H9 (cell line): ENCODE measurements at regions not wholly inside any gene's neighbourhood (a gene's known extent, or its start where the extent isn't known, plus 50 kb on each side); places are given as distances from the start of the nearest gene placed in this dataset.

ENCODE experiments used
- DNase-seq: peaks from one replicate; pipeline ENCODE4 v3.0.0-alpha.2; 2017
- H2AFZ ChIP-seq: one replicate; pipeline ENCODE4 v1.6.1; 2013; ENCODE audit warnings: mild to moderate bottlenecking, low read length, control low read depth, moderate library complexity
- H2AK5ac ChIP-seq: 2 replicates; pipeline ENCODE4 v1.6.1; 2013; ENCODE audit warnings: low read length, control low read depth, mixed read lengths; ENCODE audit not compliant: insufficient read length
- H2BK120ac ChIP-seq: one replicate; pipeline ENCODE4 v1.6.1; 2013; ENCODE audit warnings: low read depth, mild to moderate bottlenecking, low read length, control low read depth, inconsistent platforms; ENCODE audit not compliant: poor library complexity, severe bottlenecking
- H2BK12ac ChIP-seq: 2 replicates; pipeline ENCODE4 v1.6.1; 2013; ENCODE audit warnings: low read length, control low read depth, mixed read lengths, low read depth; ENCODE audit not compliant: insufficient read length
- H2BK15ac ChIP-seq: 2 replicates; pipeline ENCODE4 v1.6.1; 2013; ENCODE audit warnings: low read depth, low read length, control low read depth
- H2BK20ac ChIP-seq: one replicate; pipeline ENCODE4 v1.6.1; 2013; ENCODE audit warnings: low read depth, mild to moderate bottlenecking, low read length, control low read depth, inconsistent platforms; ENCODE audit not compliant: poor library complexity, severe bottlenecking
- H2BK5ac ChIP-seq: 2 replicates; pipeline ENCODE4 v1.6.1; 2013; ENCODE audit warnings: low read length, control low read depth, mixed read lengths; ENCODE audit not compliant: insufficient read length
- H3K14ac ChIP-seq: 2 replicates; pipeline ENCODE4 v1.6.1; 2013; ENCODE audit warnings: low read length, control low read depth; ENCODE audit not compliant: insufficient read depth
- H3K18ac ChIP-seq: 2 replicates; pipeline ENCODE4 v1.6.1; 2013; ENCODE audit warnings: low read depth, mild to moderate bottlenecking, mixed read lengths, low read length, control low read depth; ENCODE audit not compliant: insufficient read length
- H3K23ac ChIP-seq: 2 replicates; pipeline ENCODE4 v1.6.1; 2013; ENCODE audit warnings: low read length, control low read depth, mixed read lengths, low read depth; ENCODE audit not compliant: insufficient read length
- H3K23me2 ChIP-seq: 2 replicates; pipeline ENCODE4 v1.6.1; 2013; ENCODE audit warnings: low read depth, mild to moderate bottlenecking, mixed read lengths, low read length, control low read depth; ENCODE audit not compliant: insufficient read length, poor library complexity, severe bottlenecking
- H3K27ac ChIP-seq: 2 replicates; pipeline ENCODE4 v1.5.1; 2013; ENCODE audit warnings: low read length, control low read depth, mixed read lengths, low read depth; ENCODE audit not compliant: insufficient read length
- H3K27me3 ChIP-seq: 2 replicates; pipeline ENCODE4 v1.6.1; 2013; ENCODE audit warnings: low read length, control low read depth, inconsistent platforms; ENCODE audit not compliant: insufficient read depth
- H3K4ac ChIP-seq: 2 replicates; pipeline ENCODE4 v1.6.1; 2013; ENCODE audit warnings: low read depth, mild to moderate bottlenecking, control low read depth, inconsistent platforms, low read length, moderate library complexity
- H3K4me1 ChIP-seq: 2 replicates; pipeline ENCODE4 v1.6.1; 2013; ENCODE audit warnings: low read length, control low read depth, inconsistent platforms; ENCODE audit not compliant: insufficient read depth
- H3K4me2 ChIP-seq: 2 replicates; pipeline ENCODE4 v1.6.1; 2013; ENCODE audit warnings: low read length, control low read depth, mixed read lengths; ENCODE audit not compliant: insufficient read length, insufficient read depth
- H3K56ac ChIP-seq: 2 replicates; pipeline ENCODE4 v1.6.1; 2013; ENCODE audit warnings: low read depth, mild to moderate bottlenecking, mixed read lengths, low read length, control low read depth; ENCODE audit not compliant: insufficient read length
- H3K79me1 ChIP-seq: 2 replicates; pipeline ENCODE4 v1.6.1; 2013; ENCODE audit warnings: low read depth, mild to moderate bottlenecking, moderate library complexity, low read length, control low read depth, inconsistent platforms; ENCODE audit not compliant: insufficient read depth, poor library complexity, severe bottlenecking
- H3K79me2 ChIP-seq: 2 replicates; pipeline ENCODE4 v1.6.1; 2013; ENCODE audit warnings: low read length, control low read depth, inconsistent platforms; ENCODE audit not compliant: insufficient read depth
- H3K9ac ChIP-seq: 2 replicates; pipeline ENCODE4 v1.6.1; 2013; ENCODE audit warnings: low read length, control low read depth, mixed read lengths; ENCODE audit not compliant: insufficient read length; ENCODE audit errors: extremely low read depth
- H3K9me3 ChIP-seq: one replicate; pipeline ENCODE4 v1.6.1; 2013; ENCODE audit warnings: low read depth, low read length, inconsistent platforms; ENCODE audit not compliant: control insufficient read depth
- H3T11ph ChIP-seq: one replicate; pipeline ENCODE4 v1.6.1; 2013; ENCODE audit warnings: mild to moderate bottlenecking, low read length, control low read depth, inconsistent platforms
- H4K20me1 ChIP-seq: one replicate; pipeline ENCODE4 v1.6.1; 2013; ENCODE audit not compliant: control insufficient read depth, insufficient read length, insufficient read depth
- H4K5ac ChIP-seq: 2 replicates; pipeline ENCODE4 v1.6.1; 2013; ENCODE audit warnings: low read depth, mild to moderate bottlenecking, mixed read lengths, low read length, control low read depth; ENCODE audit not compliant: insufficient read length
- H4K8ac ChIP-seq: replicated peaks from 2 replicates; pipeline ENCODE4 v1.6.1; 2013; ENCODE audit warnings: low read length, control low read depth, mixed read lengths, low read depth; ENCODE audit not compliant: insufficient read length
- H4K91ac ChIP-seq: 2 replicates; pipeline ENCODE4 v1.6.1; 2013; ENCODE audit warnings: low read depth, mild to moderate bottlenecking, moderate library complexity, mixed read lengths, low read length, control low read depth; ENCODE audit not compliant: insufficient read length
- H3K27ac Mint-ChIP-seq, 3 experiments: 2 replicates in 2 of 3; 3 replicates in 1 of 3; pipeline ENCODE4 v1.8.0; 2020 to 2021; ENCODE audit warnings: mixed read lengths in 3 of 3, mild to moderate bottlenecking in 1 of 3, moderate library complexity in 1 of 3
- H3K27me3 Mint-ChIP-seq: 2 replicates; pipeline ENCODE4 v1.8.0; 2021; ENCODE audit warnings: low read depth, mild to moderate bottlenecking, moderate library complexity, mixed read lengths
- H3K36me3 Mint-ChIP-seq, 3 experiments: 2 replicates in 2 of 3; 3 replicates in 1 of 3; pipeline ENCODE4 v1.8.0; 2020 to 2021; ENCODE audit warnings: low read depth in 3 of 3, mixed read lengths in 3 of 3; ENCODE audit not compliant: insufficient read depth in 1 of 3
- H3K4me1 Mint-ChIP-seq, 2 experiments: 2 replicates each; pipeline ENCODE4 v1.8.0; 2020; ENCODE audit warnings: mixed read lengths in 2 of 2
- H3K4me3 Mint-ChIP-seq, 2 experiments: 2 replicates in 1 of 2; 3 replicates in 1 of 2; pipeline ENCODE4 v1.8.0; 2020 to 2021; ENCODE audit warnings: mild to moderate bottlenecking in 2 of 2, mixed read lengths in 2 of 2, moderate library complexity in 1 of 2
- H3K9me3 Mint-ChIP-seq, 2 experiments: 2 replicates in 1 of 2; 3 replicates in 1 of 2; pipeline ENCODE4 v1.8.0; 2020; ENCODE audit warnings: mild to moderate bottlenecking in 2 of 2, mixed read lengths in 2 of 2, moderate library complexity in 1 of 2
- CTCF ChIP-seq: fragments of 200-600 bp; sonication (generic); conservative IDR thresholded peaks from 3 replicates; pipeline ENCODE4 v1.8.0; 2021; ENCODE audit warnings: antibody characterized with exemption, mild to moderate bottlenecking
- WGBS: extraction: QIAGEN DNeasy Blood & Tissue Kit; methylation state at CpG from one replicate; pipeline ENCODE4 v1.1.7; 2013; ENCODE audit warnings: missing lambda C conversion rate, low lambda C conversion rate, mixed read lengths; ENCODE audit not compliant: insufficient read length; ENCODE audit errors: extremely low coverage; 5-methylcytosine and 5-hydroxymethylcytosine counted together

GRCh38 chr1:239786464-239786863 is 305.2 kb upstream of the FMN2 start:
- H4K91ac ChIP-seq, result no peak overlapping the region
- no peaks in the 10 kb centered on the region for H3K4me1 ChIP-seq
- H3K4ac ChIP-seq, result no peak overlapping the region
- no peak overlapping the region for H3T11ph ChIP-seq
- Mint-ChIP-seq H3K27ac (no peak overlapping the region), H3K9me3 (no peaks in the 10 kb centered on the region; a peak in 1 of 5 replicates), H3K4me1 (peaks cover 6 to 7% of the 10 kb centered on the region in 2 experiments), H3K36me3 (peaks cover 0 to under 1% (median 0%) of the 10 kb centered on the region in 3 experiments; a peak in 3 of 7 replicates), H3K27me3 (no peaks in the 10 kb centered on the region), H3K4me3 (no peak overlapping the region)
- no peaks in the 10 kb centered on the region for H3K23me2 ChIP-seq
- H4K8ac ChIP-seq, result no peak overlapping the region
- H2BK12ac ChIP-seq, result no peak overlapping the region
- no CpG with 5 or more reads among the region's 10 CpGs for WGBS
- H2BK5ac ChIP-seq, result no peak overlapping the region
- no peak overlapping the region for H3K9ac ChIP-seq
- H2AK5ac ChIP-seq, result no peak overlapping the region
- no peaks in the 10 kb centered on the region for H3K79me2 ChIP-seq
- no peak overlapping the region for H4K5ac ChIP-seq
- no peak for TF ChIP-seq CTCF
- H3K27me3 ChIP-seq, result no peaks in the 10 kb centered on the region
- no peak overlapping the region for H2BK15ac ChIP-seq
- no peak overlapping the region for H3K18ac ChIP-seq
- H2BK120ac ChIP-seq, result no peak overlapping the region
- H2AFZ ChIP-seq, result no peak overlapping the region
- DNase-seq, result peak; percentile 68
- no peak overlapping the region for H3K23ac ChIP-seq
- H2BK20ac ChIP-seq, result no peak overlapping the region
- H3K14ac ChIP-seq, result no peak overlapping the region
- no peak overlapping the region for H3K56ac ChIP-seq
- H4K20me1 ChIP-seq, result no peaks in the 10 kb centered on the region
- H3K9me3 ChIP-seq, result no peaks in the 10 kb centered on the region
- H3K79me1 ChIP-seq, result no peaks in the 10 kb centered on the region
- H3K27ac ChIP-seq, result no peak overlapping the region
- no peak overlapping the region for H3K4me2 ChIP-seq
